Lower leg skin (tissue), 3 donors: ENCODE measurements at regions not wholly inside any gene's neighbourhood (a gene's known extent, or its start where the extent isn't known, plus 50 kb on each side); places are given as distances from the start of the nearest gene placed in this dataset.

Experiments
- POLR2A ChIP-seq, 2 donors: fragments of 450-650 bp; IDR thresholded peaks; one replicate each; pipeline ENCODE4 v1.6.1; 2016 to 2017; ENCODE audit warnings: antibody characterized with exemption in 2 of 2, mild to moderate bottlenecking in 1 of 2, moderate library complexity in 1 of 2
- TF ChIP-seq, protein P1 (sequence below), 3 donors: fragments of 450-650 bp; IDR thresholded peaks; one replicate each; pipeline ENCODE4 v1.5.1; 2016; ENCODE audit warnings: antibody characterized with exemption in 3 of 3, mild to moderate bottlenecking in 3 of 3, moderate library complexity in 2 of 3

DNA sequence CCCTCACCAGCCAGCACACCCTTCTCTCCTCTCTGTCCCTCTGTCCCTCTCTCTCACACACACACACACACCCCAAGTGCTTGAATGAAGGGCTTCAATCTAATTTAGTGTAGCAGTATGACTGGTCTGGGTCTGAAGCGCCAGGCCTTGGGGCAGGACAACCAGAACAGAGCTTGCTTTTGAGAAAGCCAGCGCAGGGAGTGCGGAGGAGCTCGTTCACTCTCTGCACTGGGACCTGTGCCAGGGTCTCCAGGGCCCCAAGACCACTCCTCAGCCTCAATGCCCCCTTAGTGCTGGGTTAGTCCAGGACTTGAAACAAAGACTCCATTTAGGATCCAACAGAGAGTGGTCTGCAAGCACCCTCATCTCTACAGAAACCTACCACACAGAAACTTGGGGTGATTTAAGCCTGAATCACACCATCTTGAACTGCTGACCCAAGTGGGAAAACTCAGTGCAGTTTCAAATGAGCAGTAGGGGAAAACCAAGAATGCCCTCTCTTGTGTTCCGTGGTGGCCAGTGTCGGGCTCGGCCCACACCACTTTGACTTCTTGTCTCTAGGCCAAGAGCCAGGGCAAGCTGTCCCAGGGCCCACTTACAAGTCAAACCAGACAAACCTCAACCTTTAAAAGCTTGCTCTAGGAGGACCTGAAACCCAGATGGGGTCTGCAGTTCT lies 66.6 kb upstream of the WIPF1 start:
- TF ChIP-seq POLR2A (IDR thresholded peaks at IDR 0.05), result no peak
- TF ChIP-seq, protein P1, sequence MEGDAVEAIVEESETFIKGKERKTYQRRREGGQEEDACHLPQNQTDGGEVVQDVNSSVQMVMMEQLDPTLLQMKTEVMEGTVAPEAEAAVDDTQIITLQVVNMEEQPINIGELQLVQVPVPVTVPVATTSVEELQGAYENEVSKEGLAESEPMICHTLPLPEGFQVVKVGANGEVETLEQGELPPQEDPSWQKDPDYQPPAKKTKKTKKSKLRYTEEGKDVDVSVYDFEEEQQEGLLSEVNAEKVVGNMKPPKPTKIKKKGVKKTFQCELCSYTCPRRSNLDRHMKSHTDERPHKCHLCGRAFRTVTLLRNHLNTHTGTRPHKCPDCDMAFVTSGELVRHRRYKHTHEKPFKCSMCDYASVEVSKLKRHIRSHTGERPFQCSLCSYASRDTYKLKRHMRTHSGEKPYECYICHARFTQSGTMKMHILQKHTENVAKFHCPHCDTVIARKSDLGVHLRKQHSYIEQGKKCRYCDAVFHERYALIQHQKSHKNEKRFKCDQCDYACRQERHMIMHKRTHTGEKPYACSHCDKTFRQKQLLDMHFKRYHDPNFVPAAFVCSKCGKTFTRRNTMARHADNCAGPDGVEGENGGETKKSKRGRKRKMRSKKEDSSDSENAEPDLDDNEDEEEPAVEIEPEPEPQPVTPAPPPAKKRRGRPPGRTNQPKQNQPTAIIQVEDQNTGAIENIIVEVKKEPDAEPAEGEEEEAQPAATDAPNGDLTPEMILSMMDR (IDR thresholded peaks at IDR 0.05), result no peak
